ENCODE measurements at regions not wholly inside any gene's neighbourhood (a gene's known extent, or its start where the extent isn't known, plus 50 kb on each side); places are given as distances from the start of the nearest gene placed in this dataset.

GRCh38 chr2:121860758-121861227 is 105.3 kb downstream of the TSN start:
- DNase-seq = no peak

- no peak for DNase-seq
Measured at GRCh38 chr2:121862286-121862685, 106.8 kb downstream of the TSN start.

- no peak for DNase-seq
Measured at GRCh38 chr2:121865914-121866313, 110.5 kb downstream of the TSN start.

- no peak for DNase-seq
Measured at GRCh38 chr2:121866789-121867188, 111.3 kb downstream of the TSN start.

GRCh38 chr2:121868652-121869051 is 113.2 kb downstream of the TSN start:
- DNase-seq = no peak

- no peak for DNase-seq
Measured at GRCh38 chr2:121869363-121869762, 113.9 kb downstream of the TSN start.

GRCh38 chr2:121869873-121870272 is 114.4 kb downstream of the TSN start:
- no peak for DNase-seq

GRCh38 chr2:121872651-121873050 is 117.2 kb downstream of the TSN start:
- DNase-seq = no peak

- no peak for DNase-seq
Measured at GRCh38 chr2:121873864-121874263, 118.4 kb downstream of the TSN start.

- no peak for DNase-seq
Measured at GRCh38 chr2:121875585-121876185, 120.2 kb downstream of the TSN start.

- DNase-seq = no peak
Measured at GRCh38 chr2:121877366-121877765, 121.9 kb downstream of the TSN start.

GRCh38 chr2:121880283-121880682 is 124.8 kb downstream of the TSN start:
- DNase-seq = no peak

GRCh38 chr2:121881038-121881437 is 125.6 kb downstream of the TSN start:
- DNase-seq = no peak

- DNase-seq = no peak
Measured at GRCh38 chr2:121881950-121882349, 126.5 kb downstream of the TSN start.

GRCh38 chr2:121884078-121884477 is 128.6 kb downstream of the TSN start:
- DNase-seq = no peak

- DNase-seq = no peak
Measured at GRCh38 chr2:121884511-121884921, 129.1 kb downstream of the TSN start.

GRCh38 chr2:121886059-121886458 is 130.6 kb downstream of the TSN start:
- no peak for DNase-seq

- DNase-seq = no peak
Measured at GRCh38 chr2:121887513-121888188, 132.2 kb downstream of the TSN start.

- no peak for DNase-seq
Measured at GRCh38 chr2:121888189-121888557, 132.7 kb downstream of the TSN start.

- DNase-seq = peak; percentile 56
Measured at GRCh38 chr2:121890041-121890440, 134.6 kb downstream of the TSN start.

- no peak for DNase-seq
Measured at GRCh38 chr2:121895723-121896571, 140.5 kb downstream of the TSN start.

GRCh38 chr2:121897335-121897970 is 142.0 kb downstream of the TSN start:
- DNase-seq = peak; percentile 17

GRCh38 chr2:121898483-121898882 is 143.0 kb downstream of the TSN start:
- no peak for DNase-seq
